K562 (cell line): ENCODE measurements at regions not wholly inside any gene's neighbourhood (a gene's known extent, or its start where the extent isn't known, plus 50 kb on each side); places are given as distances from the start of the nearest gene placed in this dataset.
"Not testable (repeated sequence)": the region's sequence is repeated elsewhere in the genome, so short reads cannot be mapped to it uniquely, and the experiment has no call there.

Source experiments
- ATAC-seq: fragments of 200-7000 bp; cut with Tn5 transposase; 3 replicates; pipeline ENCODE4 v1.9.1; 2020; ENCODE audit warnings: moderate library complexity
- BruUV-seq: library from RNA; stranded (reverse); fragments of 400-500 nt; replicated peaks from 2 replicates; lab custom pipeline; 2021; lab: Mats Ljungman, UMichigan
- CTCF ChIA-PET: fragments of 300-600 bp; formaldehyde crosslinking; extraction: SDS; loops from one replicate; lab custom pipeline; 2021; ENCODE audit warnings: low intra/inter-chr PET ratio; lab: Yijun Ruan, JAX
- POLR2A ChIA-PET: fragments of 300-600, 350-650 bp; sonication (Branson Sonifier 250); formaldehyde crosslinking; extraction: SDS; loops from one replicate; lab custom pipeline; 2021; ENCODE audit warnings: antibody characterized with exemption, inconsistent platforms; lab: Yijun Ruan, JAX
- DNase-seq, 4 experiments: peaks; one replicate each; pipeline versions ENCODE4 v3.0.0 to v3.0.0-alpha.2; 2011 to 2018; ENCODE audit warnings: low spot score in 3 of 4, mixed read lengths in 3 of 4; ENCODE audit errors: extremely low read depth in 1 of 4
- FAIRE-seq: peaks from 2 replicates; lab custom pipeline; 2011; peaks lifted over from hg19 to GRCh38; lab: Jason Lieb, UNC
- H2AFZ ChIP-seq: 2 replicates; pipeline ENCODE4 v1.6.0; 2011; ENCODE audit warnings: low read depth, low read length, control low read depth, inconsistent platforms
- H3K27ac ChIP-seq: fragments of 200-600 bp; 3 replicates; pipeline ENCODE4 v1.8.0; 2011; ENCODE audit warnings: low read depth, mild to moderate bottlenecking, control low read depth, inconsistent platforms, low read length, moderate library complexity, mixed read lengths; ENCODE audit errors: extremely low read depth
- H3K27me3 ChIP-seq, 2 experiments: fragments of 300-600 bp in 1 of 2; 2 replicates in 1 of 2; 3 replicates in 1 of 2; pipeline versions ENCODE4 v1.6.0 to v1.8.0; 2011; ENCODE audit warnings: inconsistent platforms in 2 of 2, low read length in 2 of 2, mild to moderate bottlenecking in 1 of 2, mixed read lengths in 1 of 2, moderate library complexity in 1 of 2; ENCODE audit not compliant: control insufficient read depth in 2 of 2, insufficient read depth in 2 of 2
- H3K36me3 ChIP-seq: fragments of 300-600 bp; 3 replicates; pipeline ENCODE4 v1.8.0; 2011; ENCODE audit warnings: mild to moderate bottlenecking, low read length, inconsistent platforms; ENCODE audit not compliant: control insufficient read depth, insufficient read depth
- H3K4me1 ChIP-seq, 2 experiments: fragments of 200-600 bp in 1 of 2; replicated peaks in 1 of 2; 2 replicates in 1 of 2; 3 replicates in 1 of 2; pipeline versions ENCODE4 v1.5.1 to v1.8.0; 2011; ENCODE audit warnings: inconsistent platforms in 2 of 2, low read length in 2 of 2, mild to moderate bottlenecking in 1 of 2, mixed read lengths in 1 of 2, moderate library complexity in 1 of 2; ENCODE audit not compliant: control insufficient read depth in 2 of 2, insufficient read depth in 2 of 2
- H3K4me2 ChIP-seq: 2 replicates; pipeline ENCODE4 v1.6.1; 2011; ENCODE audit warnings: low read length, control low read depth, inconsistent platforms, mixed read lengths; ENCODE audit not compliant: insufficient read depth
- H3K4me3 ChIP-seq: fragments of 200-600 bp; sonication (generic), shearing (Covaris generic); 2 replicates; pipeline ENCODE4 v1.5.1; 2016; ENCODE audit warnings: control low read depth, inconsistent platforms
- H3K79me2 ChIP-seq: fragments of 200-600 bp; 3 replicates; pipeline ENCODE4 v1.8.0; 2011; ENCODE audit warnings: low read length, inconsistent platforms; ENCODE audit not compliant: control insufficient read depth, insufficient read depth
- H3K9ac ChIP-seq, 2 experiments: 2 replicates each; pipeline versions ENCODE4 v1.6.0 to v1.6.1; 2011; ENCODE audit warnings: low read depth in 2 of 2, low read length in 2 of 2, control low read depth in 1 of 2, inconsistent platforms in 1 of 2, mild to moderate bottlenecking in 1 of 2, mixed read lengths in 1 of 2; ENCODE audit not compliant: insufficient read depth in 1 of 2
- H3K9me1 ChIP-seq: one replicate; pipeline ENCODE4 v1.6.0; 2011; ENCODE audit warnings: inconsistent platforms, mild to moderate bottlenecking, low read length, moderate library complexity; ENCODE audit not compliant: control insufficient read depth, insufficient read depth
- H3K9me3 ChIP-seq: replicated peaks from 2 replicates; pipeline ENCODE4 v1.5.1; 2011; ENCODE audit warnings: low read depth, low read length, inconsistent platforms; ENCODE audit not compliant: control insufficient read depth, insufficient read depth
- H4K20me1 ChIP-seq: replicated peaks from 2 replicates; pipeline ENCODE4 v1.6.1; 2011; ENCODE audit warnings: low read length, inconsistent platforms, mixed read lengths; ENCODE audit not compliant: control insufficient read depth, insufficient read depth
- IRF1 ChIP-seq: sonication (generic); formaldehyde crosslinking; IDR thresholded peaks from 2 replicates; pipeline ENCODE4 v1.8.0; 2022; ENCODE audit warnings: missing genetic modification reagents, mild to moderate bottlenecking, borderline replicate concordance
- WGBS: fragments of 100-300 bp; shearing (Covaris generic); methylation state at CpG from one replicate; pipeline ENCODE4 v1.1.6; 2016; ENCODE audit warnings: low coverage, mixed read lengths; ENCODE audit not compliant: insufficient coverage; ENCODE audit errors: missing lambda C conversion rate; 5-methylcytosine and 5-hydroxymethylcytosine counted together
- in situ Hi-C: fragments of 300-500 bp; cut with MboI; formaldehyde crosslinking; loops from 4 replicates; pipeline ENCODE4 v1.15.0; 2018; ENCODE audit warnings: inconsistent platforms, mixed read lengths
- intact Hi-C: fragments of 100-400 bp; cut with micrococcal nuclease; formaldehyde crosslinking; loops from 2 replicates; pipeline ENCODE4 v1.14.2; 2022

GRCh38 chr3:89032346-89033013 is 74.9 kb upstream of the EPHA3 start:
- 0% methylated on average over 1 of the region's 1 CpG for WGBS

GRCh38 chr3:89034723-89035122 is 72.7 kb upstream of the EPHA3 start:
- H3K9ac ChIP-seq, H3K27me3 ChIP-seq, H3K4me3 ChIP-seq, H3K27ac ChIP-seq, H3K9me1 ChIP-seq, H3K79me2 ChIP-seq, H2AFZ ChIP-seq, FAIRE-seq, ATAC-seq, CTCF ChIA-PET, H3K36me3 ChIP-seq, H3K4me2 ChIP-seq, H3K4me1 ChIP-seq, in situ Hi-C loops, BruUV-seq, H4K20me1 ChIP-seq, intact Hi-C loops, H3K9me3 ChIP-seq, DNase-seq: not testable (repeated sequence)
- 0% methylated on average over 4 of the region's 6 CpGs for WGBS
- POLR2A ChIA-PET = interaction anchor here (0.6 kb wide), 1 partner anchor 677 kb away, joined by 3 read pairs; no protein-coding TSS in a partner anchor

More at GRCh38 chr3:89032346-89033013, 74.9 kb upstream of the EPHA3 start:
- ATAC-seq = no peak
- no peaks in the 10 kb centered on the region for H3K9me1 ChIP-seq
- in situ Hi-C loops (no loop called here), intact Hi-C loops (no loop called here)
- no peaks in the 10 kb centered on the region for H4K20me1 ChIP-seq
- H2AFZ ChIP-seq = no peak overlapping the region
- no peak for DNase-seq
- ChIA-PET CTCF (no interaction called here), POLR2A (no interaction called here)
- no peaks in the 10 kb centered on the region for H3K9me3 ChIP-seq
- no peaks in the 10 kb centered on the region for H3K36me3 ChIP-seq
- no peak overlapping the region for H3K4me3 ChIP-seq
- no peak for TF ChIP-seq IRF1 (CRISPR knock-in tag)
- no TSS peak for BruUV-seq
- no peak overlapping the region for H3K27ac ChIP-seq
- H3K27me3 ChIP-seq = no peaks in the 10 kb centered on the region
- no peaks in the 10 kb centered on the region for H3K4me1 ChIP-seq
- FAIRE-seq = no peak
- no peak overlapping the region for H3K9ac ChIP-seq
- H3K4me2 ChIP-seq = no peak overlapping the region
- H3K79me2 ChIP-seq = no peaks in the 10 kb centered on the region
